Vagina (tissue), 2 donors: ENCODE measurements at regions not wholly inside any gene's neighbourhood (a gene's known extent, or its start where the extent isn't known, plus 50 kb on each side); places are given as distances from the start of the nearest gene placed in this dataset.

Experiments used
- POLR2A ChIP-seq, 2 donors: fragments of 450-650 bp; IDR thresholded peaks; one replicate each; pipeline ENCODE4 v1.6.1; 2017; ENCODE audit warnings: antibody characterized with exemption in 2 of 2, mild to moderate bottlenecking in 2 of 2, moderate library complexity in 2 of 2
- TF ChIP-seq, protein P1 (sequence below), 3 experiments: fragments of 450-650 bp in 2 of 3; fragments of 200-600 bp in 1 of 3; sonication (generic) in 1 of 3; IDR thresholded peaks; one replicate each; pipeline ENCODE4 v1.5.1; 2017 to 2019; ENCODE audit warnings: antibody characterized with exemption in 3 of 3, mild to moderate bottlenecking in 2 of 3, moderate library complexity in 2 of 3

DNA sequence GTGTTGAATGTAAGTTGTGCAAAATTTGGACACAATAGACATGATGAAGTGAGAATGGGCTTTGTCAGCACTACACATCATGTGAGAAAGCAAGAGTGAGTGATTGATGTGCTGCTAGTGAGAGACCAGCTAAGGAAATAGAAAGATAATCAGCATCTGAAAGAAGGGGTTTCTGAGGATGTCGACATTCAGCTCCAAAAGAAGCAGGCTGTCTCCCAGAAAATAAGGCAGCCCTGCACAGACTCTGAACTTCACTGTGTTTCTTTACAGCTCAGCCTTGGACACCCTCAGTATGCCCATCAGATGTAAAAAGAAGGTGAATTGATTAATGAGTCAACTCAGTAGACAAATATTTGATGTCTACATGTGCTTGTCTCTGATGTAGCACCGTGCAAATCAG, 80.8 kb upstream of the ADCY2 start:
- TF ChIP-seq, protein P1, sequence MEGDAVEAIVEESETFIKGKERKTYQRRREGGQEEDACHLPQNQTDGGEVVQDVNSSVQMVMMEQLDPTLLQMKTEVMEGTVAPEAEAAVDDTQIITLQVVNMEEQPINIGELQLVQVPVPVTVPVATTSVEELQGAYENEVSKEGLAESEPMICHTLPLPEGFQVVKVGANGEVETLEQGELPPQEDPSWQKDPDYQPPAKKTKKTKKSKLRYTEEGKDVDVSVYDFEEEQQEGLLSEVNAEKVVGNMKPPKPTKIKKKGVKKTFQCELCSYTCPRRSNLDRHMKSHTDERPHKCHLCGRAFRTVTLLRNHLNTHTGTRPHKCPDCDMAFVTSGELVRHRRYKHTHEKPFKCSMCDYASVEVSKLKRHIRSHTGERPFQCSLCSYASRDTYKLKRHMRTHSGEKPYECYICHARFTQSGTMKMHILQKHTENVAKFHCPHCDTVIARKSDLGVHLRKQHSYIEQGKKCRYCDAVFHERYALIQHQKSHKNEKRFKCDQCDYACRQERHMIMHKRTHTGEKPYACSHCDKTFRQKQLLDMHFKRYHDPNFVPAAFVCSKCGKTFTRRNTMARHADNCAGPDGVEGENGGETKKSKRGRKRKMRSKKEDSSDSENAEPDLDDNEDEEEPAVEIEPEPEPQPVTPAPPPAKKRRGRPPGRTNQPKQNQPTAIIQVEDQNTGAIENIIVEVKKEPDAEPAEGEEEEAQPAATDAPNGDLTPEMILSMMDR (IDR thresholded peaks at IDR 0.05) = no peak
- TF ChIP-seq POLR2A (IDR thresholded peaks at IDR 0.05) = no peak
